ENCODE measurements at regions not wholly inside any gene's neighbourhood (a gene's known extent, or its start where the extent isn't known, plus 50 kb on each side); places are given as distances from the start of the nearest gene placed in this dataset.

- TF ChIP-seq GATA3 (IDR thresholded peaks at IDR 0.05; ENCODE audit: low read depth, low read length) (no peak), GATA2 (IDR thresholded peaks at IDR 0.05; ENCODE audit: low read depth, low read length) (no peak)
Observed at GRCh38 chrX:68902706-68903504, 74.1 kb downstream of the EFNB1 start.

Data from SH-SY5Y (cell line).